ENCODE measurements at regions not wholly inside any gene's neighbourhood (a gene's known extent, or its start where the extent isn't known, plus 50 kb on each side); places are given as distances from the start of the nearest gene placed in this dataset.

GRCh38 chr15:25189551-25189950, 234.8 kb downstream of the SNRPN start:
- TF ChIP-seq, protein P1, sequence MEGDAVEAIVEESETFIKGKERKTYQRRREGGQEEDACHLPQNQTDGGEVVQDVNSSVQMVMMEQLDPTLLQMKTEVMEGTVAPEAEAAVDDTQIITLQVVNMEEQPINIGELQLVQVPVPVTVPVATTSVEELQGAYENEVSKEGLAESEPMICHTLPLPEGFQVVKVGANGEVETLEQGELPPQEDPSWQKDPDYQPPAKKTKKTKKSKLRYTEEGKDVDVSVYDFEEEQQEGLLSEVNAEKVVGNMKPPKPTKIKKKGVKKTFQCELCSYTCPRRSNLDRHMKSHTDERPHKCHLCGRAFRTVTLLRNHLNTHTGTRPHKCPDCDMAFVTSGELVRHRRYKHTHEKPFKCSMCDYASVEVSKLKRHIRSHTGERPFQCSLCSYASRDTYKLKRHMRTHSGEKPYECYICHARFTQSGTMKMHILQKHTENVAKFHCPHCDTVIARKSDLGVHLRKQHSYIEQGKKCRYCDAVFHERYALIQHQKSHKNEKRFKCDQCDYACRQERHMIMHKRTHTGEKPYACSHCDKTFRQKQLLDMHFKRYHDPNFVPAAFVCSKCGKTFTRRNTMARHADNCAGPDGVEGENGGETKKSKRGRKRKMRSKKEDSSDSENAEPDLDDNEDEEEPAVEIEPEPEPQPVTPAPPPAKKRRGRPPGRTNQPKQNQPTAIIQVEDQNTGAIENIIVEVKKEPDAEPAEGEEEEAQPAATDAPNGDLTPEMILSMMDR (IDR thresholded peaks at IDR 0.05; ENCODE audit: extremely low read depth in 1 of 2, insufficient read depth in 1 of 2, low read depth in 1 of 2, low read length in 2 of 2): no peak
- TF ChIP-seq EZH2 (IDR thresholded peaks at IDR 0.05; ENCODE audit: borderline replicate concordance, low read depth, low read length, severe bottlenecking) (no peak), POLR2AphosphoS5 (IDR thresholded peaks at IDR 0.05; ENCODE audit: insufficient read depth, low read depth, low read length) (no peak), POLR2A (IDR thresholded peaks at IDR 0.05; ENCODE audit: low read depth, low read length) (no peak), MYC (IDR thresholded peaks at IDR 0.05; ENCODE audit: low read depth, low read length) (no peak), FOS (IDR thresholded peaks at IDR 0.05; ENCODE audit: borderline replicate concordance, insufficient read depth, low read length) (no peak), JUN (IDR thresholded peaks at IDR 0.05; ENCODE audit: borderline replicate concordance, insufficient read depth, insufficient read length, low read depth) (no peak)
- TF ChIP-seq, protein P2, sequence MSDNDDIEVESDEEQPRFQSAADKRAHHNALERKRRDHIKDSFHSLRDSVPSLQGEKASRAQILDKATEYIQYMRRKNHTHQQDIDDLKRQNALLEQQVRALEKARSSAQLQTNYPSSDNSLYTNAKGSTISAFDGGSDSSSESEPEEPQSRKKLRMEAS (IDR thresholded peaks at IDR 0.05; ENCODE audit: insufficient read depth, insufficient read length): no peak
